ENCODE measurements at regions not wholly inside any gene's neighbourhood (a gene's known extent, or its start where the extent isn't known, plus 50 kb on each side); places are given as distances from the start of the nearest gene placed in this dataset.

DNA sequence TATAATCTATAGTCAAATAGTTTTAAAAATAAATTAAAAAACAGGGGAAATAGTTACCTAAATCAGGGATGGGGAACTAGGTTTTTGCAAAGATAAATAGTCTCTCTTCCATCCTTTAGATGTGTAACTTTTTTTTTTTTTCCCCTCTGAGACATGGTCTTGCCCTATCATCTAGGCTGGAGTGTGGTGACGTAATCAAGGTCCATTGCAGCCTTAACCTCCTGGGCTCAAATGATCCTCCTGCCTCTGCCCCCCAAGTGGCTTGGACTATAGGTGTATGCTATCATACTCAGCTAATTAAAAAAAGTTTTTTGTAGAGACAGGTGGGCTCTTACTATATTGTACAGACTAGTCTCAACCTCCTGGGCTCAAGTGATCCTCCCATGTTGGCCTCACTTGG lies 316.5 kb downstream of the CCDC85A start:
- Histone ChIP-seq H3K9me3 (peaks cover 3% of the 10 kb centered on the region), H3K27me3 (ENCODE audit: insufficient read depth in 3 of 3, low read length in 2 of 3) (no peaks in the 10 kb centered on the region), H3K27ac (no peak overlapping the region), H3K4me1 (no peaks in the 10 kb centered on the region), H3K4me3 (no peak overlapping the region), H3K36me3 (ENCODE audit: insufficient read depth in 1 of 2, low read depth in 1 of 2) (no peaks in the 10 kb centered on the region)
- intact Hi-C loops (cut with DNase I): no loop called here
- TF ChIP-seq, protein P1, sequence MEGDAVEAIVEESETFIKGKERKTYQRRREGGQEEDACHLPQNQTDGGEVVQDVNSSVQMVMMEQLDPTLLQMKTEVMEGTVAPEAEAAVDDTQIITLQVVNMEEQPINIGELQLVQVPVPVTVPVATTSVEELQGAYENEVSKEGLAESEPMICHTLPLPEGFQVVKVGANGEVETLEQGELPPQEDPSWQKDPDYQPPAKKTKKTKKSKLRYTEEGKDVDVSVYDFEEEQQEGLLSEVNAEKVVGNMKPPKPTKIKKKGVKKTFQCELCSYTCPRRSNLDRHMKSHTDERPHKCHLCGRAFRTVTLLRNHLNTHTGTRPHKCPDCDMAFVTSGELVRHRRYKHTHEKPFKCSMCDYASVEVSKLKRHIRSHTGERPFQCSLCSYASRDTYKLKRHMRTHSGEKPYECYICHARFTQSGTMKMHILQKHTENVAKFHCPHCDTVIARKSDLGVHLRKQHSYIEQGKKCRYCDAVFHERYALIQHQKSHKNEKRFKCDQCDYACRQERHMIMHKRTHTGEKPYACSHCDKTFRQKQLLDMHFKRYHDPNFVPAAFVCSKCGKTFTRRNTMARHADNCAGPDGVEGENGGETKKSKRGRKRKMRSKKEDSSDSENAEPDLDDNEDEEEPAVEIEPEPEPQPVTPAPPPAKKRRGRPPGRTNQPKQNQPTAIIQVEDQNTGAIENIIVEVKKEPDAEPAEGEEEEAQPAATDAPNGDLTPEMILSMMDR (IDR thresholded peaks at IDR 0.05): no peak
- DNase-seq (no peak), ATAC-seq (no peak)
- WGBS, 3 donors: 95 to 100% (median 95%) methylated on average over 1 of the region's 1 CpG

DNA sequence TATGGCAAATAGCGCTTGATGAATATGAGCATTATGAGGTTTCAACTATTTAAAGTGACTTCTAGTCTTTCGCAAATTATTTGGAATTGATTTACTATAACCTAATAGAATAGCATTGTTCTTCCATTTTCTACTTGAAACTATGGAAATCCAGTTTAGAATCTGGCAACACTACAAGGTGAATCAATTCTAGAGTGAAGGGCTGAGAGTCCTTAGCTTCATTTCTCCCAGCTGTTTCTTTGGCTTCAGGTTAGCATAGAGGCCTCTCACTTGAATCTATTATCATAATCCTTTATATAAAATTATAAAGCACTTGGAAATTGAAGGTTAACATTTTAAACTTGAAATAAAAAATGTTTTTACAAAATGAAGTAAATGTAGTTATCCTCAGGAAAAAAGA lies 318.8 kb downstream of the CCDC85A start:
- Histone ChIP-seq H3K36me3 (ENCODE audit: insufficient read depth in 1 of 2, low read depth in 1 of 2) (no peaks in the 10 kb centered on the region), H3K4me3 (no peak overlapping the region), H3K9me3 (peaks cover 3% of the 10 kb centered on the region), H3K27me3 (ENCODE audit: insufficient read depth in 3 of 3, low read length in 2 of 3) (no peaks in the 10 kb centered on the region), H3K4me1 (no peaks in the 10 kb centered on the region), H3K27ac (no peak overlapping the region)
- intact Hi-C loops (cut with DNase I): no loop called here
- ATAC-seq (no peak), DNase-seq (no peak)
- WGBS, 3 donors: 87 to 96% (median 93%) methylated on average over 2 of the region's 2 CpGs
- TF ChIP-seq, protein P1 (IDR thresholded peaks at IDR 0.05): no peak

DNA sequence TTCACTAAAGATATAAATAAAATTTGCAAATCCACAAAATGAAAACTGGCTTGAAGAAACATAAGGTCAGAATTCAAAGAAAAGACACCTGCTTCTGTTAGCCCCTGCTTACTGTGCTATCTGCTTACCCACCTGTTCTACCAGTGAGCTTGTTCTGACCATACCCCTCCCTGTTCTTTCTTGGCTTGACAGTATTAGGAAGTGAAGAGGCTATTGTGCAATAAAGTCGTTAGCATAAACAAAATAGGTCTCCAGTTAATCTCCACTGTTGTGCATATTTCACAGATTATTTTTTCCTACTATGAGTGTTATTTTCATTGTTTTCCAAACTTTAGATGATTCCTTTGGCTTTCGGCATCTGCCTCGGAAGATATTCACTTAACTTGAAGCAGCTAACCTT lies 322.1 kb downstream of the CCDC85A start:
- Histone ChIP-seq H3K27me3 (ENCODE audit: insufficient read depth in 3 of 3, low read length in 2 of 3) (no peaks in the 10 kb centered on the region), H3K4me3 (no peak overlapping the region), H3K4me1 (no peaks in the 10 kb centered on the region), H3K36me3 (ENCODE audit: insufficient read depth in 1 of 2, low read depth in 1 of 2) (no peaks in the 10 kb centered on the region), H3K27ac (no peak overlapping the region), H3K9me3 (no peaks in the 10 kb centered on the region)
- no peak for ATAC-seq
- intact Hi-C loops (cut with DNase I): no loop called here
- 78 to 83% (median 80%) methylated on average over 3 of the region's 3 CpGs for WGBS, 3 donors
- TF ChIP-seq, protein P1 (IDR thresholded peaks at IDR 0.05): no peak
- no peak for DNase-seq

DNA sequence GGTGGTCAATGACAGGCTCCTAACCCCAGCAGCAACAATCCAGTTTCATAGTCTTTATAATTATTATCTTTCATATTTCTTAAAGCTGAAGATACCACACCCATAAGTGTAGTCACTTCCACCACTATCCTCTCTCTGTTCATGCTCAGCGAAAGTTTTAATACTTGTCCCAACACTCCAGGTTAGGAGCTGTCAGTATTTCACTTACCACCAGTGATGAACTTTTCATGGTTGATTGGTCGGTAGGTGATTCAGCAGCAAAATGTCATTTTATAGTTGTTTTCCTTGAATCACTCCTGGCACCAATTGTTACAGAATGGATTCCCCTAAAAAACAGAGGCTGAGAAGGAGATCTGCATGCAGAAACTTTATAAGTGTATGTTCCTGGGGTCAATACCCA lies 324.9 kb downstream of the CCDC85A start:
- no peak overlapping the region for H3K4me3 ChIP-seq
- TF ChIP-seq, protein P1 (IDR thresholded peaks at IDR 0.05): no peak
- 95 to 99% (median 97%) methylated on average over 2 of the region's 2 CpGs for WGBS, 3 donors
- DNase-seq (no peak), ATAC-seq (no peak)
- H3K9me3 ChIP-seq: no peaks in the 10 kb centered on the region
- H3K27ac ChIP-seq: no peak overlapping the region
- no peaks in the 10 kb centered on the region for H3K36me3 ChIP-seq (ENCODE audit: insufficient read depth in 1 of 2, low read depth in 1 of 2)
- H3K4me1 ChIP-seq: no peaks in the 10 kb centered on the region
- no peaks in the 10 kb centered on the region for H3K27me3 ChIP-seq (ENCODE audit: insufficient read depth in 3 of 3, low read length in 2 of 3)
- intact Hi-C loops (cut with DNase I): no loop called here

DNA sequence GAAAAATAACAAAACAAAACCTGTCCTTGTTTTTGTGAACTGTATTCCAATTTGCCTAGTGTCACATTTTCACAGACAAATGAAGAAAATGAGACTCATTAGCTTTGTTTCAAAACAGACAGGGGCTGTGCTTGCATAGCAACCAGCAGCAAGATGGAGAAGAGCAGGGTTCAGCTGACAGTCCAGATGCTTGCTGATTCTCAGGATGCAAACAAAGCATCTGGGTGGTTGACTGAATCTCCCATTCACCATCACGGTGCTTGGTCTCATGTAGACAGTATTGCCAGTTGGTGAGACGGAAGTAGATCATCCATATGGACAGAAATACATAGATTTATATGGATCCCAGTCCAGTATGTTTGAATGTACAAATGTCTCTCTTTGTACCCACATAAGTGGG lies 326.8 kb downstream of the CCDC85A start:
- H3K9me3 ChIP-seq: no peaks in the 10 kb centered on the region
- intact Hi-C loops (cut with DNase I): no loop called here
- DNase-seq: no peak
- H3K27me3 ChIP-seq (ENCODE audit: insufficient read depth in 3 of 3, low read length in 2 of 3): no peaks in the 10 kb centered on the region
- TF ChIP-seq, protein P1 (IDR thresholded peaks at IDR 0.05): no peak
- no peak for ATAC-seq
- H3K27ac ChIP-seq: no peak overlapping the region
- 79 to 89% (median 82%) methylated on average over 2 of the region's 2 CpGs for WGBS, 3 donors
- H3K36me3 ChIP-seq (ENCODE audit: insufficient read depth in 1 of 2, low read depth in 1 of 2): no peaks in the 10 kb centered on the region
- H3K4me3 ChIP-seq: no peak overlapping the region
- no peaks in the 10 kb centered on the region for H3K4me1 ChIP-seq
